ENCODE measurements at regions not wholly inside any gene's neighbourhood (a gene's known extent, or its start where the extent isn't known, plus 50 kb on each side); places are given as distances from the start of the nearest gene placed in this dataset.

- TF ChIP-seq CTCF (IDR thresholded peaks at IDR 0.05): no peak
- Mint-ChIP-seq H3K9me3 (ENCODE audit: low read depth) (peaks cover 5% of the 10 kb centered on the region), H3K27me3 (ENCODE audit: low read depth) (no peaks in the 10 kb centered on the region), H3K27ac (ENCODE audit: unreplicated experiment) (no peak overlapping the region), H3K36me3 (ENCODE audit: low read depth) (no peaks in the 10 kb centered on the region), H3K4me1 (ENCODE audit: low read depth) (no peaks in the 10 kb centered on the region), H3K4me3 (ENCODE audit: unreplicated experiment) (no peak overlapping the region)
- DNase-seq (ENCODE audit: low spot score): no peak
These were observed 368.9 kb downstream of the PID1 start for GRCh38 chr2:228902176-228902575.

GRCh38 chr2:228901531-228901930 is 369.6 kb downstream of the PID1 start:
- TF ChIP-seq CTCF (IDR thresholded peaks at IDR 0.05): no peak
- Mint-ChIP-seq H3K27ac (ENCODE audit: unreplicated experiment) (no peak overlapping the region), H3K4me1 (ENCODE audit: low read depth) (no peaks in the 10 kb centered on the region), H3K27me3 (ENCODE audit: low read depth) (no peaks in the 10 kb centered on the region), H3K36me3 (ENCODE audit: low read depth) (no peaks in the 10 kb centered on the region), H3K9me3 (ENCODE audit: low read depth) (peaks cover 5% of the 10 kb centered on the region), H3K4me3 (ENCODE audit: unreplicated experiment) (no peak overlapping the region)
- no peak for DNase-seq (ENCODE audit: low spot score)

GRCh38 chr2:228878138-228878537 is 392.9 kb downstream of the PID1 start:
- Mint-ChIP-seq H3K36me3 (ENCODE audit: low read depth) (no peaks in the 10 kb centered on the region), H3K9me3 (ENCODE audit: low read depth) (peaks cover 22% of the 10 kb centered on the region), H3K27ac (ENCODE audit: unreplicated experiment) (no peak overlapping the region), H3K4me1 (ENCODE audit: low read depth) (no peaks in the 10 kb centered on the region), H3K4me3 (ENCODE audit: unreplicated experiment) (no peak overlapping the region), H3K27me3 (ENCODE audit: low read depth) (no peaks in the 10 kb centered on the region)
- DNase-seq (ENCODE audit: low spot score): no peak
- no peak for TF ChIP-seq CTCF (IDR thresholded peaks at IDR 0.05)

GRCh38 chr2:228876276-228876675 is 394.8 kb downstream of the PID1 start:
- no peak for DNase-seq (ENCODE audit: low spot score)
- no peak overlapping the region for H3K4me3 Mint-ChIP-seq (ENCODE audit: unreplicated experiment)
- no peaks in the 10 kb centered on the region for H3K27me3 Mint-ChIP-seq (ENCODE audit: low read depth)
- TF ChIP-seq CTCF (IDR thresholded peaks at IDR 0.05): no peak
- no peak overlapping the region for H3K27ac Mint-ChIP-seq (ENCODE audit: unreplicated experiment)
- no peaks in the 10 kb centered on the region for H3K36me3 Mint-ChIP-seq (ENCODE audit: low read depth)
- H3K9me3 Mint-ChIP-seq (ENCODE audit: low read depth): peaks cover 20% of the 10 kb centered on the region
- H3K4me1 Mint-ChIP-seq (ENCODE audit: low read depth): no peaks in the 10 kb centered on the region

GRCh38 chr2:228875152-228875900 is 395.8 kb downstream of the PID1 start:
- Mint-ChIP-seq H3K36me3 (ENCODE audit: low read depth) (no peaks in the 10 kb centered on the region), H3K9me3 (ENCODE audit: low read depth) (peaks cover 20% of the 10 kb centered on the region), H3K4me3 (ENCODE audit: unreplicated experiment) (no peak overlapping the region), H3K27ac (ENCODE audit: unreplicated experiment) (no peak overlapping the region), H3K27me3 (ENCODE audit: low read depth) (peaks cover 2% of the 10 kb centered on the region), H3K4me1 (ENCODE audit: low read depth) (no peaks in the 10 kb centered on the region)
- DNase-seq (ENCODE audit: low spot score): no peak
- TF ChIP-seq CTCF (IDR thresholded peaks at IDR 0.05): no peak
